Endodermal cell (in vitro differentiated cells): ENCODE measurements at regions not wholly inside any gene's neighbourhood (a gene's known extent, or its start where the extent isn't known, plus 50 kb on each side); places are given as distances from the start of the nearest gene placed in this dataset.

Experiments
- DNase-seq: peaks from one replicate; pipeline ENCODE4 v3.0.0-alpha.2; 2017
- H3K27ac ChIP-seq: 2 replicates; pipeline ENCODE4 v1.5.1; 2013; ENCODE audit warnings: mild to moderate bottlenecking, low read depth, low read length, moderate library complexity
- H3K27me3 ChIP-seq: 2 replicates; pipeline ENCODE4 v1.6.1; 2013; ENCODE audit warnings: mild to moderate bottlenecking, low read length, moderate library complexity; ENCODE audit not compliant: insufficient read depth, control insufficient read depth, poor library complexity, severe bottlenecking
- H3K36me3 ChIP-seq: 2 replicates; pipeline ENCODE4 v1.7.0; 2013; ENCODE audit warnings: mild to moderate bottlenecking, low read length, moderate library complexity; ENCODE audit not compliant: control insufficient read depth, insufficient read depth
- H3K4me1 ChIP-seq: one replicate; pipeline ENCODE4 v1.7.0; 2013; ENCODE audit warnings: low read length; ENCODE audit not compliant: control insufficient read depth, insufficient read depth
- H3K4me3 ChIP-seq: 2 replicates; pipeline ENCODE4 v1.5.1; 2013; ENCODE audit warnings: mild to moderate bottlenecking, low read length, moderate library complexity
- H3K9ac ChIP-seq: 2 replicates; pipeline ENCODE4 v1.6.1; 2013; ENCODE audit warnings: mild to moderate bottlenecking, low read length, moderate library complexity; ENCODE audit not compliant: poor library complexity, severe bottlenecking; ENCODE audit errors: extremely low read depth
- H3K9me3 ChIP-seq: 2 replicates; pipeline ENCODE4 v1.6.1; 2013; ENCODE audit warnings: mild to moderate bottlenecking, low read length, moderate library complexity; ENCODE audit not compliant: control insufficient read depth
- H3K27ac Mint-ChIP-seq: 2 replicates; pipeline ENCODE4 v1.8.0; 2020; ENCODE audit warnings: mixed read lengths
- H3K27me3 Mint-ChIP-seq: 2 replicates; pipeline ENCODE4 v1.8.0; 2021; ENCODE audit warnings: mild to moderate bottlenecking, mixed read lengths; ENCODE audit not compliant: insufficient read depth
- H3K36me3 Mint-ChIP-seq: 2 replicates; pipeline ENCODE4 v1.8.0; 2020; ENCODE audit warnings: low read depth, mixed read lengths
- H3K4me1 Mint-ChIP-seq: 2 replicates; pipeline ENCODE4 v1.8.0; 2020; ENCODE audit warnings: mixed read lengths
- H3K4me3 Mint-ChIP-seq: 2 replicates; pipeline ENCODE4 v1.8.0; 2020; ENCODE audit warnings: mild to moderate bottlenecking, moderate library complexity, mixed read lengths
- H3K9me3 Mint-ChIP-seq: 2 replicates; pipeline ENCODE4 v1.8.0; 2020; ENCODE audit warnings: mild to moderate bottlenecking, mixed read lengths
- CTCF ChIP-seq: fragments of 200-600 bp; sonication (generic); conservative IDR thresholded peaks from 2 replicates; pipeline ENCODE4 v1.5.0; 2021; ENCODE audit warnings: antibody characterized with exemption, mild to moderate bottlenecking
- WGBS, 2 experiments: methylation state at CpG; one replicate each; pipeline versions ENCODE4 v1.1.5 to v1.1.7; 2013; ENCODE audit warnings: missing lambda C conversion rate in 2 of 2, mixed read lengths in 1 of 2; ENCODE audit not compliant: insufficient coverage in 1 of 2, insufficient read length in 1 of 2; 5-methylcytosine and 5-hydroxymethylcytosine counted together

- Histone ChIP-seq H3K4me3 (no peak overlapping the region), H3K27ac (no peak overlapping the region), H3K9ac (no peak overlapping the region), H3K36me3 (no peaks in the 10 kb centered on the region), H3K9me3 (no peaks in the 10 kb centered on the region), H3K4me1 (peaks cover 5% of the 10 kb centered on the region), H3K27me3 (peaks cover 11% of the 10 kb centered on the region)
- WGBS, 2 experiments: 75 to 78% methylated on average over 3 to 6 of the region's 6 CpGs
- no peak overlapping the region for H3K4me3 Mint-ChIP-seq
- no peaks in the 10 kb centered on the region for H3K9me3 Mint-ChIP-seq
- H3K27me3 Mint-ChIP-seq: peaks cover 16% of the 10 kb centered on the region
- H3K27ac Mint-ChIP-seq: no peak overlapping the region
- H3K36me3 Mint-ChIP-seq: no peaks in the 10 kb centered on the region
- peak; percentile 77 for DNase-seq
- TF ChIP-seq CTCF: no peak
- H3K4me1 Mint-ChIP-seq: peaks cover 20% of the 10 kb centered on the region
These were observed 292.9 kb upstream of the NPVF start for GRCh38 chr7:25521236-25521635.

- Mint-ChIP-seq H3K4me3 (no peak overlapping the region), H3K27ac (no peak overlapping the region), H3K27me3 (peaks cover 16% of the 10 kb centered on the region), H3K4me1 (peaks cover 20% of the 10 kb centered on the region), H3K36me3 (no peaks in the 10 kb centered on the region), H3K9me3 (no peaks in the 10 kb centered on the region)
- peaks cover 11% of the 10 kb centered on the region for H3K27me3 ChIP-seq
- H3K9me3 ChIP-seq: no peaks in the 10 kb centered on the region
- H3K9ac ChIP-seq: no peak overlapping the region
- no peaks in the 10 kb centered on the region for H3K36me3 ChIP-seq
- H3K4me1 ChIP-seq: peaks cover 5% of the 10 kb centered on the region
- no peak for TF ChIP-seq CTCF
- no peak overlapping the region for H3K27ac ChIP-seq
- no peak overlapping the region for H3K4me3 ChIP-seq
- no peak for DNase-seq
These were observed 294.4 kb upstream of the NPVF start for GRCh38 chr7:25522727-25523126.

- Histone ChIP-seq H3K9me3 (no peaks in the 10 kb centered on the region), H3K9ac (no peak overlapping the region), H3K4me3 (no peak overlapping the region), H3K4me1 (no peaks in the 10 kb centered on the region), H3K27ac (no peak overlapping the region), H3K27me3 (peaks cover 11% of the 10 kb centered on the region), H3K36me3 (no peaks in the 10 kb centered on the region)
- no peaks in the 10 kb centered on the region for H3K9me3 Mint-ChIP-seq
- no peak for TF ChIP-seq CTCF
- WGBS, 2 experiments: 93 to 97% methylated on average over 6 to 7 of the region's 7 CpGs
- DNase-seq: no peak
- no peak overlapping the region for H3K4me3 Mint-ChIP-seq
- peaks cover 16% of the 10 kb centered on the region for H3K27me3 Mint-ChIP-seq
- H3K36me3 Mint-ChIP-seq: no peaks in the 10 kb centered on the region
- H3K4me1 Mint-ChIP-seq: no peaks in the 10 kb centered on the region
- no peak overlapping the region for H3K27ac Mint-ChIP-seq
These were observed 299.4 kb upstream of the NPVF start for GRCh38 chr7:25527665-25528170.
